ENCODE measurements at regions not wholly inside any gene's neighbourhood (a gene's known extent, or its start where the extent isn't known, plus 50 kb on each side); places are given as distances from the start of the nearest gene placed in this dataset.
A peak's percentile ranks its signal among the peaks of the same experiment; 100 is the strongest.

GRCh38 chr6:103791458-103791857 is 1068.3 kb downstream of the HACE1 start:
- no peak for TF ChIP-seq CTCF (IDR thresholded peaks at IDR 0.05; ENCODE audit: low read depth, low read length)
- H3K4me1 ChIP-seq (ENCODE audit: low read depth): no peaks in the 10 kb centered on the region
- no peak overlapping the region for H3K4me3 ChIP-seq
- H3K27ac ChIP-seq: no peak overlapping the region
- H3K36me3 ChIP-seq: no peaks in the 10 kb centered on the region
- no peaks in the 10 kb centered on the region for H3K9me3 ChIP-seq (ENCODE audit: low read depth)
- no peaks in the 10 kb centered on the region for H3K27me3 ChIP-seq
- no peak for DNase-seq (ENCODE audit: low read depth in 1 of 2, low spot score in 1 of 2)

- TF ChIP-seq CTCF (IDR thresholded peaks at IDR 0.05; ENCODE audit: low read depth, low read length): no peak
- no peaks in the 10 kb centered on the region for H3K36me3 ChIP-seq
- H3K4me1 ChIP-seq (ENCODE audit: low read depth): no peaks in the 10 kb centered on the region
- DNase-seq (ENCODE audit: low read depth in 1 of 2, low spot score in 1 of 2): no peak
- H3K9me3 ChIP-seq (ENCODE audit: low read depth): no peaks in the 10 kb centered on the region
- H3K27ac ChIP-seq: no peak overlapping the region
- H3K27me3 ChIP-seq: no peaks in the 10 kb centered on the region
- H3K4me3 ChIP-seq: no peak overlapping the region
These were observed 1075.6 kb downstream of the HACE1 start for GRCh38 chr6:103784117-103784516.

GRCh38 chr6:103783329-103783728 is 1076.4 kb downstream of the HACE1 start:
- Histone ChIP-seq H3K27me3 (no peaks in the 10 kb centered on the region), H3K27ac (no peak overlapping the region), H3K9me3 (ENCODE audit: low read depth) (no peaks in the 10 kb centered on the region), H3K4me1 (ENCODE audit: low read depth) (no peaks in the 10 kb centered on the region), H3K36me3 (no peaks in the 10 kb centered on the region), H3K4me3 (no peak overlapping the region)
- TF ChIP-seq CTCF (IDR thresholded peaks at IDR 0.05; ENCODE audit: low read depth, low read length): no peak
- DNase-seq (ENCODE audit: low read depth in 1 of 2, low spot score in 1 of 2): peak; percentile 1 to 9

GRCh38 chr6:103769431-103769830 is 1090.3 kb downstream of the HACE1 start:
- no peak for TF ChIP-seq CTCF (IDR thresholded peaks at IDR 0.05; ENCODE audit: low read depth, low read length)
- DNase-seq (ENCODE audit: low read depth in 1 of 2, low spot score in 1 of 2): peak in 1 of 2 donors; percentile 0
- Histone ChIP-seq H3K4me3 (no peak overlapping the region), H3K9me3 (ENCODE audit: low read depth) (no peaks in the 10 kb centered on the region), H3K27me3 (no peaks in the 10 kb centered on the region), H3K27ac (no peak overlapping the region), H3K36me3 (no peaks in the 10 kb centered on the region), H3K4me1 (ENCODE audit: low read depth) (no peaks in the 10 kb centered on the region)

- H3K27me3 ChIP-seq: no peaks in the 10 kb centered on the region
- no peaks in the 10 kb centered on the region for H3K4me1 ChIP-seq (ENCODE audit: low read depth)
- H3K27ac ChIP-seq: no peak overlapping the region
- no peak for DNase-seq (ENCODE audit: low read depth in 1 of 2, low spot score in 1 of 2)
- no peaks in the 10 kb centered on the region for H3K36me3 ChIP-seq
- no peaks in the 10 kb centered on the region for H3K9me3 ChIP-seq (ENCODE audit: low read depth)
- H3K4me3 ChIP-seq: no peak overlapping the region
- no peak for TF ChIP-seq CTCF (IDR thresholded peaks at IDR 0.05; ENCODE audit: low read depth, low read length)
These were observed 1109.1 kb downstream of the HACE1 start for GRCh38 chr6:103750603-103751002.

GRCh38 chr6:103734016-103734415 is 1125.7 kb downstream of the HACE1 start:
- H3K4me1 ChIP-seq (ENCODE audit: low read depth): no peaks in the 10 kb centered on the region
- no peaks in the 10 kb centered on the region for H3K27me3 ChIP-seq
- TF ChIP-seq CTCF (IDR thresholded peaks at IDR 0.05; ENCODE audit: low read depth, low read length): no peak
- H3K4me3 ChIP-seq: no peak overlapping the region
- H3K9me3 ChIP-seq (ENCODE audit: low read depth): no peaks in the 10 kb centered on the region
- H3K36me3 ChIP-seq: no peaks in the 10 kb centered on the region
- H3K27ac ChIP-seq: no peak overlapping the region
- DNase-seq (ENCODE audit: low read depth in 1 of 2, low spot score in 1 of 2): no peak
